GM18508 (cell line): ENCODE measurements at regions not wholly inside any gene's neighbourhood (a gene's known extent, or its start where the extent isn't known, plus 50 kb on each side); places are given as distances from the start of the nearest gene placed in this dataset.

Experiments used
- ATAC-seq: cut with Tn5 transposase; IDR thresholded peaks from one replicate; pipeline ENCODE4 v1.9.1; 2021; ENCODE audit warnings: moderate number of reproducible peaks; ENCODE audit not compliant: insufficient read depth, unreplicated experiment

DNA sequence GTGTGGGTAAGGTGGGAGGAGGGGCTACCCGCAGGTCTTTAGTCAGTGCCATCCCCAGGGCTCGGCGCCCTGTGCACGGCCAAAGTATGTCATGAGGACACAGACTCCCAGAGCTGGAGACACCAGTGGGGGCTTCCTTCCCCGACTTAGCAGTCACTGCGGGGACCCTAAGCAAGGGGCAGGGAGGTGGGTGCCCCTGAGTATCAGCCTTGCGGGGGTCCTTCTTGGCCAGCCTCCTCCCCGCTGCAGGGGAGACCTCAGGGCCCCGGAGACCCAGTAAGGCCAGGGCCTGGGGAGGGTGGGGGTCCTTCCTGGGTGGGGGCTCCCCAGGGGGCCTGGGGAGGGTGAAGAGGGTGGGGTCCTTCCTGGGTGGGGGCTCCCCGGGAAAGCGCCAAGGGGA lies 673.8 kb downstream of the BRD1 start:
- no peak for ATAC-seq

GRCh38 chr22:49152939-49153770 lies 674.5 kb downstream of the BRD1 start:
- ATAC-seq = no peak

GRCh38 chr22:49152127-49152938 lies 675.3 kb downstream of the BRD1 start:
- ATAC-seq = no peak

- ATAC-seq = no peak
Measured at GRCh38 chr22:49151256-49152126, 676.2 kb downstream of the BRD1 start.

- no peak for ATAC-seq
Measured at GRCh38 chr22:49150801-49151221, 676.9 kb downstream of the BRD1 start.

GRCh38 chr22:49149721-49150608 lies 677.7 kb downstream of the BRD1 start:
- no peak for ATAC-seq

GRCh38 chr22:49148895-49149418 lies 678.7 kb downstream of the BRD1 start:
- no peak for ATAC-seq

GRCh38 chr22:49147617-49148175 lies 680.0 kb downstream of the BRD1 start:
- no peak for ATAC-seq

GRCh38 chr22:49147171-49147570 lies 680.5 kb downstream of the BRD1 start:
- ATAC-seq = no peak

DNA sequence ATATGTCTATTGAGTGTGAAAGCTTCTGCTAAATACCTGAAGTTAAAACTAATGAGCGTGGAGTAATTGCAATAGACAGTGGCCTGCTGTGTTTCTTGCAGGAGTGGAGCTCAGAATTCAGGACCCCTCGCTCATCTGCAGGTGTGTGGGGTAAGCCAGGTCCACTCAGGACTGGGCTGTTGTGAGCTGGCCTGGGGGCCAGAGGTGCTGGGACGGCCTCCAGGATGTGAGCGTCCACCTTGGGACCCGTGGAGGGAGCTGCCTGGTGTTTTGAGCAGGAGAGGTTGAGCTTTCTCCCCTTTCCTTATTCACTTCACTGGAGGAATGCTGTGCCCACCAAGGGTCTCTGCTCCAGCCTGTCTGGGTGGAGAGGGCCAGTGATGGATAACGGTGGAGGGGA lies 681.2 kb downstream of the BRD1 start:
- no peak for ATAC-seq

DNA sequence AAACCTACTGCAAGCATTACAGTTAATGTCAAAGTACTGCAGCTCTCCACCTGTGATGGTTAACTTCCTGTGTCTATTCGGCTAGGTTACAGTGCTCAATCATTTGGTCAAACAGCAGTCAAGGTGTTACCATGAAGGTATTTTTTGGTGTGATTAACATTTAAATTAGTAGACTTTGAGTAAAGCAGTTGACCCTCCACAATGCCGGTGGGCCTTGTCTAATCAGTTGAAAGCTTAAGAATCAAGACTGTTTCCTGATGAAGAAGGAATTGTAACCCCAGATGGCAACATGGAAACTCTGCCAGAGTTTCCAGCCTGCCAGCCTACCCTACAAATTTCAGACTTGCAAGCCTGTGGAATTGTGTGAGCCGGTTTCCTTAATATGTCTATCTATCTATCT lies 683.9 kb downstream of the BRD1 start:
- ATAC-seq = no peak

DNA sequence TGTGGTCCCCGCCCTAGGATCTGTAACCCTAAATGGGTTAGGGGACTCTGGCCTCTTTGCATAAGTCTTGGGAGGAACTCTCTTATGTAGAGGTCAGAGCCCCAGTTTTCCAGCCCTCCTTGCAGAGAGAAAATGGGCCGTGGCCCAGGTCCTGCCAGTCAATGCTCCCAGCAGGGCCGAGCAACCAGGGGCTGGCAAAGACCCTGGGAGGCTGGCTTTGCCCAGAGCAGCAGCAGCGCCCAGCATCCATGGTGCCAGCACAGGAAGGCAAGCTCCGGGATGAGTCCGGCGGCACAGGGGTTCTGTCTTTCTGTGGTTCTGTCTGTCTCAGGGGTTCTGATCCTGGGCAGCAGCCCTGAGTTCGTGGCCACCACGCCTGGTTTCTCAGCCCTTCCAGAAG lies 684.8 kb downstream of the BRD1 start:
- ATAC-seq = no peak

DNA sequence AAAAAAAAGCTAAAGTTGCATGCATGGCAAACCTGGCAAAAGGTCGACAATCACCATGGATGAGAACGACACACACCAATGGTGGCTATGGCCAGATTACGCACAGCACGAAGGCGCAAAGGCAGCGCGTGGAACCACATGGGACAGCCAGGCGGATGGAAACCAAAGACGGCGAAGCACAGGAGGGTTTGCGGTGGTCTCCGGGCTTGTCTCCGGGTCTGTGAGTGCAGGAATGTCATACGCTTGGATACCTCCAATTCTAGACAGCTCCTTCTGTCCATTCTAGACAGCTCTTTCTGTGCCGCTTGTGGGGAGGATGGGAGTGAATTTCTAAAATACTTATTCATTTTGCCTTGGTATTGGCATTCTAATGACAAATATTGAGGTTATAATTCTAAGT lies 685.4 kb downstream of the BRD1 start:
- ATAC-seq = no peak

- no peak for ATAC-seq
Measured at GRCh38 chr22:49141761-49142160, 685.9 kb downstream of the BRD1 start.

GRCh38 chr22:49140911-49141665 lies 686.6 kb downstream of the BRD1 start:
- ATAC-seq = no peak

DNA sequence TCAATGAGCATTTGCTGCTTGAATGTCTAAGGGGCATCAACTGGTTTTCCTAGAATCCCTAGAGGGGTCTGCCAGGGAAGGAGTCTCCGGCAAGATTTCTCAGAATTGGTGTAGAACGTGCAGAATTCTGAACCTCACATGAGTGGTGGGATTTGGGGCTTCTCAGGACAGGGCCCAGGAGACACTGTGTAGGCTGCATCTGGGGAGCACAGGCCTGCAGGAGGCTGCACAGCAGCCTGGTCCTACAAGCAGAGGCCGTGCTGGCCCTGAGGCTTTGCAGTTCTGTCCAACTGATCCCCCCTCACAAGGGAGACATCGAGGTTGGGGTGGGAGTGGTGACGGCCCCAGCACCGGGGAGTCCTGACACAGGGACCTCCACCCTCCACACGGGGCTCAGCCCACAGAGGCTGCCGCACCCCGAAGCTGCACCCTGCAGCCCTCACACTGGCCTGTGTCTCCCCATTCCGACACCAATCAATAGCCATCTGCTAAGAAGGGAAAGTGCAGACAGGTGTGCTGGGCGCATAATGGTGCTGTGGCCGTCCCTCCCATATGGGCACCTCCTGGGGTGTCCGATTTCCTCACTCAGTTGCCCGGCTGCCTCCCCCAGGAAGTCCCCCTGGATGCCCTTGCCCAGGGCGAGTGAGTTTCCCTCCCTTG lies 688.1 kb downstream of the BRD1 start:
- ATAC-seq = no peak

DNA sequence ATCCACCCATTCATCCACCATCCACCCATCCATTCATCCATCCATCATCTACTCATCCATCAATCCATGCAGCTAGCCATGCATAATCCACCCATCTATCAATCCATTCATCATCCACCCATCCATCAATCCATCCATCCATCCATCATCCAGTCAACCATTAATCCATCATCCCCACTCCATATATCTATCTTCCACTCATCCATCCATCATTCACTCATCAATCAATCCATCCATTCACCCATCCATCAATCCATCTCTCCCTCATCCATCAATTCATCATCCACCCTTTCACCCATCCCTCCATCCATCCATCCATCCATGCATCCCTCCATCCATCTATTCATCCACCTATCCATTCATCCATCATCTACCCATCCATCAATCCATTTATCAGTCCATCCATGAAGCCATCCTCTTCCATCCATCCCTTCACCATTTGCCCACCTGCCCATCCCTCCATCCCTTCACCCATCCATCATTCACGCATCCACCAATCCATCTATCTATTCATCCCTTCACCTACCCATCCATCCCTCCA lies 689.4 kb downstream of the BRD1 start:
- ATAC-seq = no peak
